Right atrium auricular region (tissue), 2 donors: ENCODE measurements at regions not wholly inside any gene's neighbourhood (a gene's known extent, or its start where the extent isn't known, plus 50 kb on each side); places are given as distances from the start of the nearest gene placed in this dataset.

ENCODE experiments used
- DNase-seq: peaks from one replicate; pipeline ENCODE4 v3.0.0-alpha.2; 2019; ENCODE audit warnings: low spot score
- H3K27ac ChIP-seq, 2 donors: fragments of 200-600 bp; sonication (generic); 1 replicate in 1 of 2; 2 replicates in 1 of 2; pipeline ENCODE4 v1.5.1; 2016 to 2019
- H3K27me3 ChIP-seq, 2 donors: fragments of 200-600 bp; sonication (generic); one replicate each; pipeline versions ENCODE4 v1.5.1 to v1.6.0; 2017 to 2019
- H3K36me3 ChIP-seq: fragments of 200-600 bp; sonication (generic); one replicate; pipeline ENCODE4 v1.5.1; 2016
- H3K4me1 ChIP-seq, 2 donors: fragments of 200-600 bp; sonication (generic); one replicate each; pipeline versions ENCODE4 v1.5.1 to v1.6.0; 2017 to 2019
- H3K4me3 ChIP-seq, 2 donors: fragments of 200-600 bp; sonication (generic); 1 replicate in 1 of 2; 2 replicates in 1 of 2; pipeline ENCODE4 v1.5.1; 2017 to 2019; ENCODE audit warnings: mild to moderate bottlenecking in 1 of 2, moderate library complexity in 1 of 2
- H3K9me3 ChIP-seq, 2 donors: fragments of 200-600 bp; sonication (generic); one replicate each; pipeline ENCODE4 v1.5.1; 2019
- TF ChIP-seq, protein P1 (sequence below), 2 donors: fragments of 200-600 bp; sonication (generic); IDR thresholded peaks; one replicate each; pipeline ENCODE4 v1.5.1; 2019; ENCODE audit warnings: antibody characterized with exemption in 2 of 2

DNA sequence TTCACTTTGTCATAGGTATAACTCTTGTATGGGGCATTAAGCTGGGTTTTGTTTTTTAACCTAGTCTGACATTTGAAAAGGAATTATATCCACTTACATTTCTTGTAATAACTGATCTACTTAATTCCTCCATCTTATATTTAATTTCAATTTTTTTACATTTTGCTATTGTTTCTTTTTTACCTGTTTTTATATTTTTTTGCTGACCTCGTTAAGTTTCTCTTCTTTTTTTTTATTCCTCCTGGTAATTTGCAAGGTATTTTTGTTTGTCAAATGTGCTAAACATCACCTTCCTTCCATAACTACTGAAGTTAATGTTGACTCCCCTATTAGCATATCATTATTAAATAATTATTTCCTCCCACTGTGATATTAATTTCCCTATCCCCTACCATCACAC is 87.7 kb upstream of the NR2F2 start:
- H3K9me3 ChIP-seq: peaks cover 0 to 9% of the 10 kb centered on the region in 2 donors
- no peaks in the 10 kb centered on the region for H3K27me3 ChIP-seq
- TF ChIP-seq, protein P1, sequence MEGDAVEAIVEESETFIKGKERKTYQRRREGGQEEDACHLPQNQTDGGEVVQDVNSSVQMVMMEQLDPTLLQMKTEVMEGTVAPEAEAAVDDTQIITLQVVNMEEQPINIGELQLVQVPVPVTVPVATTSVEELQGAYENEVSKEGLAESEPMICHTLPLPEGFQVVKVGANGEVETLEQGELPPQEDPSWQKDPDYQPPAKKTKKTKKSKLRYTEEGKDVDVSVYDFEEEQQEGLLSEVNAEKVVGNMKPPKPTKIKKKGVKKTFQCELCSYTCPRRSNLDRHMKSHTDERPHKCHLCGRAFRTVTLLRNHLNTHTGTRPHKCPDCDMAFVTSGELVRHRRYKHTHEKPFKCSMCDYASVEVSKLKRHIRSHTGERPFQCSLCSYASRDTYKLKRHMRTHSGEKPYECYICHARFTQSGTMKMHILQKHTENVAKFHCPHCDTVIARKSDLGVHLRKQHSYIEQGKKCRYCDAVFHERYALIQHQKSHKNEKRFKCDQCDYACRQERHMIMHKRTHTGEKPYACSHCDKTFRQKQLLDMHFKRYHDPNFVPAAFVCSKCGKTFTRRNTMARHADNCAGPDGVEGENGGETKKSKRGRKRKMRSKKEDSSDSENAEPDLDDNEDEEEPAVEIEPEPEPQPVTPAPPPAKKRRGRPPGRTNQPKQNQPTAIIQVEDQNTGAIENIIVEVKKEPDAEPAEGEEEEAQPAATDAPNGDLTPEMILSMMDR (IDR thresholded peaks at IDR 0.05): no peak
- DNase-seq: no peak
- H3K27ac ChIP-seq: no peak overlapping the region
- H3K4me1 ChIP-seq: no peaks in the 10 kb centered on the region
- H3K4me3 ChIP-seq: no peak overlapping the region
- no peaks in the 10 kb centered on the region for H3K36me3 ChIP-seq

DNA sequence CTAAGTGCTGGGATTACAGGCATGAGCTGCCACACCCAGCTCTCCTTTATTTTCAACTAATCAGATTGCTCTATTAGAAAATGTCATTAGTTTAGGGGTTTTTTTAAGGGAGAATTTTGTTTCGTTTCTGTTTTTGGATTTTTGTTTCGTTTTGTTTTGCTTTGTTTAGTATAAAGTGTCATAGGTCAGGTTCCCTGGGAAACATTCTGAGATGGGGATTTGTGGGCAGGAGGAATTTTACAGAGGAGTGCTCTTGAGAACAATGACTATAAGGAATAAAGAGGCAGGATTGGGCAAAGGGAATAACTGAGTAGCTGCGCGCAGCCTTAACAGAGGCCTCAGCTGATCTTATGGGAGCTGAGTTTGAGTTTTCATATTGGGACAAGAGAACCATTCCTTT is 86.8 kb upstream of the NR2F2 start:
- Histone ChIP-seq H3K27ac (no peak overlapping the region), H3K27me3 (no peaks in the 10 kb centered on the region), H3K4me3 (no peak overlapping the region), H3K36me3 (no peaks in the 10 kb centered on the region), H3K9me3 (peaks cover 0 to 9% of the 10 kb centered on the region in 2 donors), H3K4me1 (no peaks in the 10 kb centered on the region)
- TF ChIP-seq, protein P1 (IDR thresholded peaks at IDR 0.05): no peak
- no peak for DNase-seq

DNA sequence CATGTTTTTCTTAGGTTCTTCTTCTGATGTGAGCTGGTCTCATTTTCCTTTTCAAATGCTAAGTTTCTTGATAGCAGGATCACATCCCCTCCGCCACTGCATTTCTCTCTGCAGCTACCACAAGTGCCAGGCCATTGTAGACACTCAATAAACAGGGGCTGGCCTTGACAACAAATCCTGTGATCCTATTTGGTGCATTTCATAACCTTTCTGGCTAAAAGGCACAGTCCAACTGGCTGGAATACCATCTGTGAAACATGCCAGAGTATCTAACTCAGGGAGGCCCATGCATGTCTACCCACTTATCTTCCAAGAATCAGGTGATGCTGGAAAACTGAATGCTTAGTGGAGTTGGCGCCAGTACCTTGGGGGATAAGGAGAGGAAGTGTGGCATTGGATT is 85.2 kb upstream of the NR2F2 start:
- TF ChIP-seq, protein P1 (IDR thresholded peaks at IDR 0.05): no peak

DNA sequence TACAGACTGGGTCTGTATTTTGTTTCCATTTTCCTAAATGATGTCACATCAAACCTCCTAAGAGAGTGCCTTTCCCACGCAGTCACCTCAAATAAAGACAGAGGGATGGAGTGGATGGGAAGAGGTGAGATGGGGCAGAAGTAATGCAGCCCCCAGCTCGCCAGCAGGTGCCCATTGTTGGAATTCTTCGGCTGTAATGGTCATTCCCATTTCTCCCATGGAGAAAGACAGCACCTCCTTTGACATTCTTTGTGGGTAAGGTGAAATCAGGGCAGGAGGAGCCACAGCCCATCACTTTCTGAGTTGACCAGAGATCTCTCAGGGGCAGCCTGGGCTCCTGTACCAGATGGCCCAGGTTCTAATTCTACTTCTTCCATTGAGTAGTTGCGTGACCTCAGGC is 84.4 kb upstream of the NR2F2 start:
- no peaks in the 10 kb centered on the region for H3K4me1 ChIP-seq
- TF ChIP-seq, protein P1 (IDR thresholded peaks at IDR 0.05): no peak
- no peak for DNase-seq

More for the DNA sequence above, 85.2 kb upstream of the NR2F2 start:
- H3K4me1 ChIP-seq: no peaks in the 10 kb centered on the region
- no peak overlapping the region for H3K4me3 ChIP-seq
- H3K9me3 ChIP-seq: peaks cover 0 to 9% of the 10 kb centered on the region in 2 donors
- H3K27me3 ChIP-seq: no peaks in the 10 kb centered on the region
- DNase-seq: no peak
- H3K27ac ChIP-seq: no peak overlapping the region
- no peaks in the 10 kb centered on the region for H3K36me3 ChIP-seq

DNA sequence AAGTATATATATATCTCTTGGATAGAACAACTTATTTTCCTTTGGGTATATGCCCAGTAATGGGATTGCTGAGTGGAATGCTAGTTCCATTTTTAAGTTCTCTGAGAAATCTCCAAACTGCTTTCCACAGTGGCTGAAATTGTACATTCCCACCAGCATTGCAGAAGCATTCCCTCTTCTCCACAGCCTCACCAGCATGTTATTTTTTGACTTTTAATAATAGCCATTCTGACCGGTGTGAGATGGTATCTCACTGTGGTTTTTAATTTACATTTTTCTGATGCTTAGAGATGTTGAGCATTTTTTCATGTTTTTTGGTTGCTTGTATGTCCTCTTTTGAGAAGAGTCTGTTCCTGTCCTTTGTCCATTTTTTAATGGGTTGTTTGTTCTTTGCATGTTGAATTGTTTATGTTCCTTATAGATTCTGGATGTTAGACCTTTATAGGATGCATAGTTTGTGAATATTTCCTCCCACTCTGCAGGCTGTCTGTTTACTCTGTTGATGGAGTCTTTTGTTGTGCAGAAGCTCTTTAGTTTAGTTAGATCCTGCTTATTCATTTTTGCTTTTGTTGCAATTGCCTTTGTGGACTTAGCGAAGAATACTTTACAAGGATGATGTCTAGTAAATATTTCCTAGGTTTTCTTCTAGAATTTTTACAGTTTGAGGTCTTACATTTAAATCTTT is 82.7 kb upstream of the NR2F2 start:
- TF ChIP-seq, protein P1 (IDR thresholded peaks at IDR 0.05): no peak

More for the DNA sequence above, 84.4 kb upstream of the NR2F2 start:
- H3K27me3 ChIP-seq: no peaks in the 10 kb centered on the region
- no peaks in the 10 kb centered on the region for H3K36me3 ChIP-seq
- H3K9me3 ChIP-seq: peaks cover 0 to 4% of the 10 kb centered on the region in 2 donors
- H3K4me3 ChIP-seq: no peak overlapping the region
- no peak overlapping the region for H3K27ac ChIP-seq

DNA sequence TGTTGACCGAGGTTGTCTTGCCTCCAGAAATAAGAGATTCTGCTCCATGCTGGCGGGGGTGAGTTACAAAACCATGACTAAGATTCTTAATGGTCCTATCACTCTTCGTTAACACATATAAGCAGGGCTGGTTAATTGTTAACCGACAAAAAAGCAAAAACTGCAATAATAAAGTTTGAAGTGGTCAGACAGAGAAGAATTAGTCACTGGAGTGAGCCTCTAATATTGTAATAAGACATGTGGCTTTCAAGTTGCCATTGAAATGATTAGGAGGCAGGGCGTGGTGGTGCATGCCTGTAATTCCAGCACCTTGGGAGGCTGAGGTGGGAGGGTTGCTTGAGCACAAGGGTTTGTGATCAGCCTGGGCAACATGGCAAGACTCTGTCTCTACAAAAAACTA is 78.4 kb upstream of the NR2F2 start:
- Histone ChIP-seq H3K4me3 (no peak overlapping the region), H3K4me1 (no peaks in the 10 kb centered on the region), H3K27me3 (no peaks in the 10 kb centered on the region), H3K27ac (no peak overlapping the region), H3K9me3 (no peaks in the 10 kb centered on the region), H3K36me3 (no peaks in the 10 kb centered on the region)
- TF ChIP-seq, protein P1 (IDR thresholded peaks at IDR 0.05): no peak
- DNase-seq: no peak

More for the DNA sequence above, 82.7 kb upstream of the NR2F2 start:
- Histone ChIP-seq H3K27me3 (no peaks in the 10 kb centered on the region), H3K4me3 (no peak overlapping the region), H3K9me3 (no peaks in the 10 kb centered on the region), H3K27ac (no peak overlapping the region), H3K4me1 (no peaks in the 10 kb centered on the region), H3K36me3 (no peaks in the 10 kb centered on the region)
- DNase-seq: no peak
